HEK293 (cell line): ENCODE measurements at regions not wholly inside any gene's neighbourhood (a gene's known extent, or its start where the extent isn't known, plus 50 kb on each side); places are given as distances from the start of the nearest gene placed in this dataset.
A peak's percentile ranks its signal among the peaks of the same experiment; 100 is the strongest.

Source experiments
- CTCF ChIA-PET: fragments of 350-600 bp; formaldehyde crosslinking; extraction: SDS; loops from one replicate; lab custom pipeline; 2021; ENCODE audit warnings: antibody characterized with exemption; lab: Yijun Ruan, JAX
- POLR2A ChIA-PET: fragments of 300-600 bp; formaldehyde crosslinking; extraction: SDS; loops from one replicate; lab custom pipeline; 2020; ENCODE audit warnings: antibody characterized with exemption, inconsistent platforms; lab: Yijun Ruan, JAX
- H3K27ac ChIP-seq: fragments of 200-500 bp; sonication (Bioruptor generic); 2 replicates; pipeline ENCODE4 v1.5.1; 2014; ENCODE audit warnings: low read depth, low read length, control low read depth, inconsistent platforms; ENCODE audit errors: extremely low read depth
- H3K36me3 ChIP-seq, 2 experiments: fragments of 200-500 bp in 1 of 2; sonication (Bioruptor generic) in 1 of 2; 1 replicate in 1 of 2; 2 replicates in 1 of 2; pipeline ENCODE4 v1.5.1; 2014 to 2017; ENCODE audit warnings: inconsistent platforms in 2 of 2, low read length in 2 of 2; ENCODE audit not compliant: control insufficient read depth in 2 of 2, insufficient read depth in 1 of 2
- H3K4me1 ChIP-seq: fragments of 200-500 bp; sonication (Bioruptor generic); 2 replicates; pipeline ENCODE4 v1.5.1; 2014; ENCODE audit warnings: mild to moderate bottlenecking, low read length, inconsistent platforms; ENCODE audit not compliant: control insufficient read depth, insufficient read depth
- H3K4me3 ChIP-seq: 2 replicates; pipeline ENCODE4 v1.5.1; 2011; ENCODE audit warnings: low read depth, mild to moderate bottlenecking, control low read depth, low read length, moderate library complexity
- H3K9me3 ChIP-seq: fragments of 200-500 bp; sonication (Bioruptor generic); 2 replicates; pipeline ENCODE4 v1.5.1; 2014; ENCODE audit warnings: low read depth, low read length, inconsistent platforms; ENCODE audit not compliant: control insufficient read depth, insufficient read depth
- GLIS2 ChIP-seq: fragments of 450-650 bp; formaldehyde crosslinking; IDR thresholded peaks from 2 replicates; pipeline ENCODE4 v1.5.1; 2016; ENCODE audit warnings: missing biosample characterization, missing genetic modification characterization
- HOXD13 ChIP-seq: sonication (generic); formaldehyde crosslinking; IDR thresholded peaks from 2 replicates; pipeline ENCODE4 v1.8.0; 2022; ENCODE audit warnings: missing genetic modification reagents, borderline replicate concordance
- MYNN ChIP-seq: fragments of 450-650 bp; formaldehyde crosslinking; IDR thresholded peaks from 2 replicates; pipeline ENCODE4 v1.5.1; 2016; ENCODE audit warnings: missing biosample characterization, missing genetic modification characterization, borderline replicate concordance
- REPIN1 ChIP-seq: fragments of 450-650 bp; formaldehyde crosslinking; IDR thresholded peaks from 2 replicates; pipeline ENCODE4 v1.5.1; 2017; ENCODE audit warnings: missing biosample characterization, missing genetic modification characterization, low read depth
- SP2 ChIP-seq: fragments of 450-650 bp; formaldehyde crosslinking; IDR thresholded peaks from 2 replicates; pipeline ENCODE4 v1.5.1; 2016; ENCODE audit warnings: missing biosample characterization, missing genetic modification characterization
- ZFP69B ChIP-seq: fragments of 450-650 bp; formaldehyde crosslinking; IDR thresholded peaks from 2 replicates; pipeline ENCODE4 v1.5.1; 2016; ENCODE audit warnings: missing biosample characterization, missing genetic modification characterization
- ZNF10 ChIP-seq: fragments of 450-650 bp; formaldehyde crosslinking; IDR thresholded peaks from 2 replicates; pipeline ENCODE4 v1.5.1; 2017; ENCODE audit warnings: missing biosample characterization, missing genetic modification characterization
- ZNF112 ChIP-seq: fragments of 450-650 bp; formaldehyde crosslinking; IDR thresholded peaks from 2 replicates; pipeline ENCODE4 v1.5.0; 2017; ENCODE audit warnings: missing biosample characterization, missing genetic modification characterization
- ZNF202 ChIP-seq: fragments of 450-650 bp; formaldehyde crosslinking; IDR thresholded peaks from 2 replicates; pipeline ENCODE4 v1.5.1; 2016; ENCODE audit warnings: missing biosample characterization, missing genetic modification characterization, borderline replicate concordance
- ZNF221 ChIP-seq: fragments of 450-650 bp; formaldehyde crosslinking; IDR thresholded peaks from 2 replicates; pipeline ENCODE4 v1.5.1; 2017; ENCODE audit warnings: missing biosample characterization, missing genetic modification characterization, borderline replicate concordance
- ZNF239 ChIP-seq: fragments of 450-650 bp; formaldehyde crosslinking; IDR thresholded peaks from 2 replicates; pipeline ENCODE4 v1.5.1; 2016; ENCODE audit warnings: missing biosample characterization, missing genetic modification characterization
- ZNF266 ChIP-seq: fragments of 450-650 bp; formaldehyde crosslinking; IDR thresholded peaks from 2 replicates; pipeline ENCODE4 v1.5.1; 2016; ENCODE audit warnings: missing biosample characterization, missing genetic modification characterization, low read depth
- ZNF292 ChIP-seq: fragments of 450-650 bp; formaldehyde crosslinking; IDR thresholded peaks from 2 replicates; pipeline ENCODE4 v1.5.1; 2016; ENCODE audit warnings: low read depth, missing biosample characterization, missing genetic modification characterization, borderline replicate concordance
- ZNF341 ChIP-seq: fragments of 450-650 bp; formaldehyde crosslinking; IDR thresholded peaks from 2 replicates; pipeline ENCODE4; 2016; ENCODE audit warnings: low read depth, missing biosample characterization, missing genetic modification characterization
- ZNF391 ChIP-seq: fragments of 450-650 bp; formaldehyde crosslinking; IDR thresholded peaks from 2 replicates; pipeline ENCODE4 v1.5.1; 2016; ENCODE audit warnings: low read depth, missing biosample characterization, missing genetic modification characterization, borderline replicate concordance
- ZNF394 ChIP-seq: fragments of 450-650 bp; formaldehyde crosslinking; IDR thresholded peaks from 2 replicates; pipeline ENCODE4 v1.5.1; 2016; ENCODE audit warnings: missing biosample characterization, missing genetic modification characterization, mild to moderate bottlenecking, moderate library complexity, borderline replicate concordance
- ZNF48 ChIP-seq: fragments of 450-650 bp; formaldehyde crosslinking; IDR thresholded peaks from 2 replicates; pipeline ENCODE4 v1.5.1; 2016; ENCODE audit warnings: missing biosample characterization, missing genetic modification characterization
- ZNF555 ChIP-seq: fragments of 450-650 bp; formaldehyde crosslinking; conservative IDR thresholded peaks from 2 replicates; pipeline ENCODE4 v1.5.1; 2017; ENCODE audit warnings: missing biosample characterization, mild to moderate bottlenecking, missing genetic modification characterization, inconsistent platforms
- ZNF610 ChIP-seq: fragments of 450-650 bp; formaldehyde crosslinking; IDR thresholded peaks from 2 replicates; pipeline ENCODE4 v1.5.1; 2016; ENCODE audit warnings: missing biosample characterization, missing genetic modification characterization, borderline replicate concordance
- ZNF664 ChIP-seq: fragments of 450-650 bp; formaldehyde crosslinking; IDR thresholded peaks from 2 replicates; pipeline ENCODE4 v1.5.1; 2016; ENCODE audit warnings: missing biosample characterization, missing genetic modification characterization
- ZNF670 ChIP-seq: fragments of 450-650 bp; formaldehyde crosslinking; IDR thresholded peaks from 2 replicates; pipeline ENCODE4 v1.5.1; 2016; ENCODE audit warnings: missing biosample characterization, missing genetic modification characterization, low read depth
- ZNF768 ChIP-seq: fragments of 450-650 bp; formaldehyde crosslinking; IDR thresholded peaks from 2 replicates; pipeline ENCODE4 v1.5.1; 2018; ENCODE audit warnings: missing biosample characterization, mild to moderate bottlenecking, missing genetic modification characterization
- ZNF837 ChIP-seq: fragments of 450-650 bp; formaldehyde crosslinking; IDR thresholded peaks from 2 replicates; pipeline ENCODE4 v1.5.1; 2016; ENCODE audit warnings: missing biosample characterization, missing genetic modification characterization
- ZSCAN30 ChIP-seq: fragments of 450-650 bp; IDR thresholded peaks from 2 replicates; pipeline ENCODE4 v1.5.1; 2018; ENCODE audit warnings: missing biosample characterization, mild to moderate bottlenecking, missing genetic modification characterization, moderate library complexity
- ZXDB ChIP-seq: fragments of 450-650 bp; formaldehyde crosslinking; IDR thresholded peaks from 2 replicates; pipeline ENCODE4 v1.5.1; 2016; ENCODE audit warnings: missing biosample characterization, missing genetic modification characterization
- TF ChIP-seq, protein P1 (sequence below): fragments of 450-650 bp; formaldehyde crosslinking; optimal IDR thresholded peaks from 2 replicates; pipeline ENCODE3; 2016; ENCODE audit warnings: missing biosample characterization, mild to moderate bottlenecking, missing genetic modification characterization
- TF ChIP-seq, protein P2 (sequence below): fragments of 450-650 bp; IDR thresholded peaks from 2 replicates; pipeline ENCODE4 v1.5.1; 2018; ENCODE audit warnings: missing biosample characterization, missing genetic modification characterization
- TF ChIP-seq, protein P3 (sequence below): fragments of 450-650 bp; formaldehyde crosslinking; IDR thresholded peaks from 2 replicates; pipeline ENCODE4 v1.5.1; 2016; ENCODE audit warnings: missing biosample characterization, missing genetic modification characterization
- TF ChIP-seq, protein P4 (sequence below): fragments of 450-650 bp; IDR thresholded peaks from 2 replicates; pipeline ENCODE4 v1.5.1; 2018; ENCODE audit warnings: missing biosample characterization, mild to moderate bottlenecking, missing genetic modification characterization

DNA sequence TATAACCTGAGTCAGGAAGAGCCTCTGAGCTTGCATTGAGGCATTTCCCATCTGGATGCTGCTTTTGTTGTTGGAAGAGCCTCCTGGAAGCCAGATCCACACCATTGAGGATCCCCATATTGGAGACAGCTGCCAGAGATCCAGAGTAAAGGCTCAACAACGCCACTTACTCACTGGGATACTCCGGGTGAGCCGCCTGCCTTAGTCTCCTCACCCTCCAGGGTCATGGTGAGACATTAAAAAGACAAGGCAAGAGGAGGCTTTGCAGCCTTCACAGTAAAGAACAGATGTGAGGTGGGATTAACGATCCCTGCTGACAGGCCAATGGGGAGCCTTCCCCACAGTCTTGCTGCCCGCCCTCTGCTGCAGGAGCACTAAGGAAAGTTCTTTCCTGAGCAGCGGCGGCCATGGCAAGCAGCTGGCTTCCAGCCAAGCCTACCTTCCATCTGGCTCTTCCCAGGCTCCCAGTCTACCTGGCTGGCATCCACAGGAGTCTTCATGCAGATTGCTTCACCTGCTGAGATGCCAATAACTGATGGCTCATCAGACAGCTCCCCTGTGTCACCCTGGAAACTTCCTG is 198.5 kb downstream of the CYLD start:
- Histone ChIP-seq H3K4me1 (no peaks in the 10 kb centered on the region), H3K4me3 (no peak overlapping the region), H3K36me3 (no peaks in the 10 kb centered on the region), H3K9me3 (no peaks in the 10 kb centered on the region), H3K27ac (no peak overlapping the region)
- ChIA-PET POLR2A (no interaction called here), CTCF (interaction anchor here (0.6 to 0.7 kb wide), 2 partner anchors 10 to 815 kb away, joined by 3 read pairs; no protein-coding TSS in a partner anchor)
- TF ChIP-seq ZNF555 (no peak), ZNF10 (no peak), ZNF221 (no peak), ZNF768 (tag by site-specific recombination) (no peak), ZNF610 (tag by site-specific recombination) (no peak), MYNN (tag by site-specific recombination) (no peak), REPIN1 (tag by site-specific recombination) (no peak), ZNF394 (tag by site-specific recombination) (no peak), GLIS2 (no peak), ZNF837 (no peak), ZNF664 (tag by site-specific recombination) (no peak), HOXD13 (no peak), ZFP69B (tag by site-specific recombination) (no peak), ZNF112 (tag by site-specific recombination) (no peak), ZNF341 (tag by site-specific recombination) (no peak), ZNF670 (tag by site-specific recombination) (no peak), ZXDB (tag by site-specific recombination) (no peak), ZNF266 (tag by site-specific recombination) (no peak)
- TF ChIP-seq, protein P1, sequence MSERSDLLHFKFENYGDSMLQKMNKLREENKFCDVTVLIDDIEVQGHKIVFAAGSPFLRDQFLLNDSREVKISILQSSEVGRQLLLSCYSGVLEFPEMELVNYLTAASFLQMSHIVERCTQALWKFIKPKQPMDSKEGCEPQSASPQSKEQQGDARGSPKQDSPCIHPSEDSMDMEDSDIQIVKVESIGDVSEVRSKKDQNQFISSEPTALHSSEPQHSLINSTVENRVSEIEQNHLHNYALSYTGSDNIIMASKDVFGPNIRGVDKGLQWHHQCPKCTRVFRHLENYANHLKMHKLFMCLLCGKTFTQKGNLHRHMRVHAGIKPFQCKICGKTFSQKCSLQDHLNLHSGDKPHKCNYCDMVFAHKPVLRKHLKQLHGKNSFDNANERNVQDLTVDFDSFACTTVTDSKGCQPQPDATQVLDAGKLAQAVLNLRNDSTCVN = no peak

DNA sequence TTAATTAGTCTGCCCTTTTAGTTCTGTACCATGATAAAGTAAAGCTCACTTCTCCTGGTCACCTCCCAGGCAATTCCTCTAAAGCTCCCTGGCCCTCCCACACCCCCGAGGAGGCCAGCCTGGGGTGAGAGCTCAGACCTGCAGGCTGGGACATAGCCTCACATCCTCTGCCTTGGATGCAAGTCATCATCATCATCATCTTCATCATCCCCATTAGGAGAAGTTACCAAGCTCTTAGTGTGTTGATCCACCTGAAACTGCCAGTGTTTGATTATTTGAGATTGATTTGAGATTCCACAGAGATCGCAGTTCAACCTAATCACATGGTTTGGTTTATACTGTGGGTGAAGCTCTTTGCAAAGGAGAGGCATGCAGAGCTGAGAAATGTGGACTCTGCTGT is 197.5 kb downstream of the CYLD start:
- H3K4me1 ChIP-seq = no peaks in the 10 kb centered on the region
- ChIA-PET POLR2A (no interaction called here), CTCF (no interaction called here)
- no peaks in the 10 kb centered on the region for H3K36me3 ChIP-seq
- H3K27ac ChIP-seq = no peak overlapping the region
- H3K9me3 ChIP-seq = no peaks in the 10 kb centered on the region
- H3K4me3 ChIP-seq = no peak overlapping the region
- TF ChIP-seq, protein P2, sequence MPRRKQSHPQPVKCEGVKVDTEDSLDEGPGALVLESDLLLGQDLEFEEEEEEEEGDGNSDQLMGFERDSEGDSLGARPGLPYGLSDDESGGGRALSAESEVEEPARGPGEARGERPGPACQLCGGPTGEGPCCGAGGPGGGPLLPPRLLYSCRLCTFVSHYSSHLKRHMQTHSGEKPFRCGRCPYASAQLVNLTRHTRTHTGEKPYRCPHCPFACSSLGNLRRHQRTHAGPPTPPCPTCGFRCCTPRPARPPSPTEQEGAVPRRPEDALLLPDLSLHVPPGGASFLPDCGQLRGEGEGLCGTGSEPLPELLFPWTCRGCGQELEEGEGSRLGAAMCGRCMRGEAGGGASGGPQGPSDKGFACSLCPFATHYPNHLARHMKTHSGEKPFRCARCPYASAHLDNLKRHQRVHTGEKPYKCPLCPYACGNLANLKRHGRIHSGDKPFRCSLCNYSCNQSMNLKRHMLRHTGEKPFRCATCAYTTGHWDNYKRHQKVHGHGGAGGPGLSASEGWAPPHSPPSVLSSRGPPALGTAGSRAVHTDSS (tag by site-specific recombination) = peak; percentile 73
- TF ChIP-seq, protein P3, sequence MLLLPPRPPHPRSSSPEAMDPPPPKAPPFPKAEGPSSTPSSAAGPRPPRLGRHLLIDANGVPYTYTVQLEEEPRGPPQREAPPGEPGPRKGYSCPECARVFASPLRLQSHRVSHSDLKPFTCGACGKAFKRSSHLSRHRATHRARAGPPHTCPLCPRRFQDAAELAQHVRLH (tag by site-specific recombination) = no peak
- TF ChIP-seq, all 188 proteins: peak for 1

DNA sequence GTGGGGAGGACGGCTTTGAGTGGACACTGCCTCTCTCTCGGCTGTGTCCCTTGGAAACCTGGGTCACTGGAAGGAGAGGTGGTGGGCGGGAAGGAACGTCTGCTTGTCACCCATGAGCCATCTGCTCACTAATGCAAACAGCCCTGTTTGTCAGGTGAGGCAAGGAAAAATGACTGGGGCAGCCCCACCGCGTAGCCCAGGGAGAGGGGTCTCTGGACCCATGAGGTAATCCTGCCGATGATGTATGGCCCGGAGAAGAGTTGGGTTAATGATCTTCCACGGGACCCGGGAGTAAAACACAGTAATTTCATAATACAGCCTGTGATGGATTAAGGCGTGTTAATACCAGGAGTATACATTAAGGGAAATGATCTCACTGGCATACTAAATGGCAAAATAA is 197.0 kb downstream of the CYLD start:
- Histone ChIP-seq H3K4me3 (no peak overlapping the region), H3K36me3 (no peaks in the 10 kb centered on the region), H3K27ac (no peak overlapping the region), H3K9me3 (no peaks in the 10 kb centered on the region), H3K4me1 (no peaks in the 10 kb centered on the region)
- CTCF ChIA-PET = no interaction called here
- POLR2A ChIA-PET = no interaction called here
- no peak for TF ChIP-seq ZNF202 (tag by site-specific recombination)
- TF ChIP-seq ZSCAN30 = no peak
- no peak for TF ChIP-seq ZNF239 (tag by site-specific recombination)
- TF ChIP-seq, protein P4, sequence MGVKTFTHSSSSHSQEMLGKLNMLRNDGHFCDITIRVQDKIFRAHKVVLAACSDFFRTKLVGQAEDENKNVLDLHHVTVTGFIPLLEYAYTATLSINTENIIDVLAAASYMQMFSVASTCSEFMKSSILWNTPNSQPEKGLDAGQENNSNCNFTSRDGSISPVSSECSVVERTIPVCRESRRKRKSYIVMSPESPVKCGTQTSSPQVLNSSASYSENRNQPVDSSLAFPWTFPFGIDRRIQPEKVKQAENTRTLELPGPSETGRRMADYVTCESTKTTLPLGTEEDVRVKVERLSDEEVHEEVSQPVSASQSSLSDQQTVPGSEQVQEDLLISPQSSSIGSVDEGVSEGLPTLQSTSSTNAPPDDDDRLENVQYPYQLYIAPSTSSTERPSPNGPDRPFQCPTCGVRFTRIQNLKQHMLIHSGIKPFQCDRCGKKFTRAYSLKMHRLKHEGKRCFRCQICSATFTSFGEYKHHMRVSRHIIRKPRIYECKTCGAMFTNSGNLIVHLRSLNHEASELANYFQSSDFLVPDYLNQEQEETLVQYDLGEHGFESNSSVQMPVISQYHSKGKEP = no peak
- no peak for TF ChIP-seq ZNF391 (tag by site-specific recombination)
- TF ChIP-seq ZNF292 (tag by site-specific recombination) = no peak
- no peak for TF ChIP-seq ZNF48 (tag by site-specific recombination)
- TF ChIP-seq SP2 (tag by site-specific recombination) = no peak
